Heart left ventricle (tissue), 13 donors: ENCODE measurements at regions not wholly inside any gene's neighbourhood (a gene's known extent, or its start where the extent isn't known, plus 50 kb on each side); places are given as distances from the start of the nearest gene placed in this dataset.

ENCODE experiments used
- CTCF ChIP-seq, 12 donors: fragments of 200-600 bp; sonication (generic) in 4 of 12; IDR thresholded peaks; one replicate each; pipeline versions ENCODE4 v1.5.0 to v1.8.0; 2018 to 2022; ENCODE audit warnings: antibody characterized with exemption in 12 of 12, mild to moderate bottlenecking in 5 of 12
- POLR2A ChIP-seq, 2 donors: fragments of 450-650 bp; IDR thresholded peaks; one replicate each; pipeline ENCODE4 v1.6.1; 2017; ENCODE audit warnings: antibody characterized with exemption in 2 of 2, mild to moderate bottlenecking in 2 of 2, moderate library complexity in 2 of 2
- donor health status: ischemic (EF 13 %, LVEDD 7.1; RV severe dilation, severe dysfunction).
- donor health status: DM: no; HTN: yes; CAD: no.
- donor health status: DM: no; HTN: no; CAD: no.
- donor health status: ischemic (EF 25% LVEDD 6.9; RV normal size, moderate dysfunction).
- donor health status: ischemic (EF 25% LVEDD 5.7; RV mildly dilated, moderate dysfunction).
- donor health status: ischemic (EF 35%, LVEDD 5.7; RV mildly dilated, moderate dysfunction).
- donor health status: nonischemic (EF 11% LVEDD 7.7; RV severe dilation, severe dysfunction).
- donor health status: DM: yes; HTN: yes; CAD: no.
- donor health status: PGD.
- donor health status: ischemic (EF 29% LVEDD 5.4; RV normal size, mild dysfunction).
- donor health status: nonischemic (EF 23%, LVEDD 6.1; RV moderate dilation, normal function).

- TF ChIP-seq CTCF (IDR thresholded peaks at IDR 0.05) (no peak), POLR2A (IDR thresholded peaks at IDR 0.05) (no peak)
Measured at GRCh38 chr12:115574826-115575225, 702.7 kb downstream of the MED13L start.
